Colonic mucosa (tissue), 4 donors: ENCODE measurements at regions not wholly inside any gene's neighbourhood (a gene's known extent, or its start where the extent isn't known, plus 50 kb on each side); places are given as distances from the start of the nearest gene placed in this dataset.

ENCODE experiments used
- DNase-seq: peaks from one replicate; pipeline ENCODE4 v3.0.0-alpha.2; 2020
- H3K27ac ChIP-seq: fragments of 200-600 bp; one replicate; pipeline ENCODE4 v1.8.0; 2021
- H3K27me3 ChIP-seq: fragments of 200-600 bp; one replicate; pipeline ENCODE4 v1.8.0; 2021
- H3K36me3 ChIP-seq: fragments of 200-600 bp; one replicate; pipeline ENCODE4 v1.8.0; 2021
- H3K4me1 ChIP-seq: fragments of 200-600 bp; one replicate; pipeline ENCODE4 v1.8.0; 2021; ENCODE audit warnings: mild to moderate bottlenecking
- H3K4me3 ChIP-seq: fragments of 200-600 bp; one replicate; pipeline ENCODE4 v1.8.0; 2021
- H3K9ac ChIP-seq, 2 donors: one replicate each; pipeline ENCODE4 v1.7.0; 2013; ENCODE audit warnings: control low read depth in 2 of 2, low read depth in 2 of 2, low read length in 2 of 2
- H3K9me3 ChIP-seq: fragments of 200-600 bp; one replicate; pipeline ENCODE4 v1.8.0; 2021
- CTCF ChIP-seq: fragments of 200-600 bp; IDR thresholded peaks from one replicate; pipeline ENCODE4 v1.8.0; 2022; ENCODE audit warnings: antibody characterized with exemption, mild to moderate bottlenecking
- intact Hi-C: fragments of 100-400 bp; cut with DNase I; formaldehyde crosslinking; loops from one replicate; pipeline ENCODE4 v1.14.1; 2022
- donor health status: healthy.
- donor health status: DM: no; HTN: no; CAD: no.
- donor health status: DM: no; HTN: no; CAD: no.

- Histone ChIP-seq H3K9me3 (no peaks in the 10 kb centered on the region), H3K36me3 (no peaks in the 10 kb centered on the region), H3K27ac (no peak overlapping the region), H3K9ac (no peak overlapping the region), H3K27me3 (no peaks in the 10 kb centered on the region), H3K4me1 (peaks cover 11% of the 10 kb centered on the region), H3K4me3 (no peak overlapping the region)
- no peak for DNase-seq
- TF ChIP-seq CTCF = no peak
- intact Hi-C loops = no loop called here
These were observed 127.0 kb downstream of the CHSY1 start for GRCh38 chr15:101124731-101125451.

- Histone ChIP-seq H3K9me3 (no peaks in the 10 kb centered on the region), H3K36me3 (no peaks in the 10 kb centered on the region), H3K4me3 (no peak overlapping the region), H3K27ac (no peak overlapping the region), H3K4me1 (peaks cover 11% of the 10 kb centered on the region), H3K27me3 (no peaks in the 10 kb centered on the region), H3K9ac (no peak overlapping the region)
- intact Hi-C loops = no loop called here
- DNase-seq = no peak
- no peak for TF ChIP-seq CTCF
These were observed 128.5 kb downstream of the CHSY1 start for GRCh38 chr15:101123222-101123910.

GRCh38 chr15:101122806-101123205 is 129.0 kb downstream of the CHSY1 start:
- Histone ChIP-seq H3K27ac (no peak overlapping the region), H3K27me3 (no peaks in the 10 kb centered on the region), H3K36me3 (no peaks in the 10 kb centered on the region), H3K9ac (no peak overlapping the region), H3K4me1 (peaks cover 11% of the 10 kb centered on the region), H3K4me3 (no peak overlapping the region), H3K9me3 (no peaks in the 10 kb centered on the region)
- no peak for DNase-seq
- no peak for TF ChIP-seq CTCF
- intact Hi-C loops = no loop called here

GRCh38 chr15:101122266-101122665 is 129.6 kb downstream of the CHSY1 start:
- TF ChIP-seq CTCF = no peak
- Histone ChIP-seq H3K9ac (peak overlapping the region; percentile 68 to 80), H3K9me3 (no peaks in the 10 kb centered on the region), H3K4me1 (peaks cover 11% of the 10 kb centered on the region), H3K4me3 (no peak overlapping the region), H3K27ac (peak overlapping the region; percentile 44), H3K36me3 (no peaks in the 10 kb centered on the region), H3K27me3 (no peaks in the 10 kb centered on the region)
- no peak for DNase-seq
- intact Hi-C loops = no loop called here

- Histone ChIP-seq H3K27ac (peak overlapping the region; percentile 44), H3K9me3 (no peaks in the 10 kb centered on the region), H3K4me3 (peak overlapping the region; percentile 10), H3K9ac (peak overlapping the region; percentile 68 to 80), H3K4me1 (peaks cover 7% of the 10 kb centered on the region), H3K27me3 (no peaks in the 10 kb centered on the region), H3K36me3 (no peaks in the 10 kb centered on the region)
- peak; percentile 58 for DNase-seq
- intact Hi-C loops = no loop called here
- no peak for TF ChIP-seq CTCF
These were observed 130.2 kb downstream of the CHSY1 start for GRCh38 chr15:101121511-101122090.
